ENCODE measurements at regions not wholly inside any gene's neighbourhood (a gene's known extent, or its start where the extent isn't known, plus 50 kb on each side); places are given as distances from the start of the nearest gene placed in this dataset.

GRCh38 chr2:217360111-217360510 lies 500.2 kb upstream of the TNP1 start:
- DNase-seq (ENCODE audit: low read depth, low spot score): no peak
- no peak for FAIRE-seq
- RAD21 ChIA-PET (ENCODE audit: unreplicated experiment): no interaction called here
- Histone ChIP-seq H3K4me2 (ENCODE audit: control insufficient read depth, insufficient read depth) (no peak overlapping the region), H3K79me2 (ENCODE audit: control insufficient read depth, insufficient read depth, low read length) (no peaks in the 10 kb centered on the region), H3K27me3 (replicated peaks in 1 of 2; ENCODE audit: control insufficient read depth in 2 of 2, insufficient read depth in 2 of 2, low read length in 1 of 2) (no peaks in the 10 kb centered on the region), H3K9me3 (replicated peaks; ENCODE audit: control insufficient read depth, insufficient read depth, low read length) (no peaks in the 10 kb centered on the region), H3K36me3 (ENCODE audit: control insufficient read depth in 2 of 2, insufficient read depth in 2 of 2, low read length in 1 of 2) (no peaks in the 10 kb centered on the region), H2AFZ (ENCODE audit: control insufficient read depth, low read depth, low read length) (no peak overlapping the region), H3K27ac (ENCODE audit: control insufficient read depth, insufficient read depth) (no peak overlapping the region), H3K4me3 (no peak overlapping the region), H4K20me1 (ENCODE audit: control insufficient read depth, insufficient read depth) (no peaks in the 10 kb centered on the region), H3K9ac (ENCODE audit: control insufficient read depth, insufficient read depth, low read length) (no peak overlapping the region), H3K4me1 (ENCODE audit: control insufficient read depth, insufficient read depth, low read length) (no peaks in the 10 kb centered on the region)
- in situ Hi-C loops (cut with MboI) (no loop called here), intact Hi-C loops (cut with micrococcal nuclease; ENCODE audit: unreplicated experiment) (no loop called here)
- TF ChIP-seq FOS (IDR thresholded peaks at IDR 0.05; ENCODE audit: borderline replicate concordance, extremely low read depth, insufficient read length) (no peak), MLLT1 (IDR thresholded peaks at IDR 0.05) (no peak), NFIC (IDR thresholded peaks at IDR 0.05; ENCODE audit: low read depth, low read length) (no peak), CBFB (IDR thresholded peaks at IDR 0.05; ENCODE audit: low read depth) (no peak)
- SMC1A ChIA-PET (ENCODE audit: uncharacterized antibody, unreplicated experiment): no interaction called here
- 21% methylated on average over 2 of the region's 2 CpGs for WGBS (ENCODE audit: insufficient coverage, insufficient replicate concordance, low lambda C conversion rate, missing lambda C conversion rate)
- ATAC-seq: no peak
- POLR2A ChIA-PET: no interaction called here
- CTCF ChIA-PET: no interaction called here
- no TSS peak for BruUV-seq (replicated peaks)

DNA sequence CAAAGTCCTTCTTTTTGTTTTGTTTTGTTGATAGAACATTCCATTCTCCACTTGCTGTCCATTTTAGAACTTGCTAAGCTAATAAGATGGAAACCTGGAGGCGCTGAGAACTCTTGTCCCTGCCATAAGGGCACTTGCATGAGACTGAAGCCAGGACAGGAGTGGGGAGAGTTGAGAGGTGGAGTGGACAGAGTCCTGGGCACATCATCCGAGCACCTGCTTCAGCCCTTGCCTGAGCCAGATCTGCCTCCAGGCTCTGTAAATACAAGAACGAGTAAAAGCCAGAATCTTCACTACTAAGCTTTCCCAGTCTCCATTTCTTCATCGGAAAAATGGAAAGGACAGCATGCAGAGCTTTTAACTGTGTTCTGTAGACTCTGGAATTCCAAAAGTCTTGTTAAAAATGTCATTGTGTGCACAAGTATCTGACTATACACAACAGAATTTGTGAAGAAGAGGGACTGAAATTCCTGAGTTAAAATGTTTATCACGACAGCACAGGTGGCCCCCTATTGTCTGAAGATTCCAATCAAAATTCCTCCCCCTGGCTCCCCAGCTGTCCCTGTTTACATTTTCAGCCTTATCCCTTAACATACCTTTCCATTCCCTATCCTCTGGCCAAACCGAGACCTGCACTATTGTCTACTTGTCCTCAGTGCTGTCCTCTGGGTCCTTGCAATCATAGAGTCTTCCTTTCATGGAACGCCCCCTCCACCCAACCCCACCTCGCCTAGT lies 498.2 kb upstream of the TNP1 start:
- no peaks in the 10 kb centered on the region for H3K79me2 ChIP-seq (ENCODE audit: control insufficient read depth, insufficient read depth, low read length)
- no peak overlapping the region for H3K4me2 ChIP-seq (ENCODE audit: control insufficient read depth, insufficient read depth)
- H3K9me3 ChIP-seq (replicated peaks; ENCODE audit: control insufficient read depth, insufficient read depth, low read length): no peaks in the 10 kb centered on the region
- CTCF ChIA-PET: interaction anchor here (0.5 kb wide), 1 partner anchor 26 kb away, joined by 3 read pairs; no protein-coding TSS in a partner anchor
- no peak overlapping the region for H2AFZ ChIP-seq (ENCODE audit: control insufficient read depth, low read depth, low read length)
- RAD21 ChIA-PET (ENCODE audit: unreplicated experiment): no interaction called here
- H3K36me3 ChIP-seq (ENCODE audit: control insufficient read depth in 2 of 2, insufficient read depth in 2 of 2, low read length in 1 of 2): no peaks in the 10 kb centered on the region
- no peak for DNase-seq (ENCODE audit: low read depth, low spot score)
- WGBS (ENCODE audit: insufficient coverage, insufficient replicate concordance, low lambda C conversion rate, missing lambda C conversion rate): 23% methylated on average over 8 of the region's 8 CpGs
- intact Hi-C loops (cut with micrococcal nuclease; ENCODE audit: unreplicated experiment): no loop called here
- in situ Hi-C loops (cut with MboI): no loop called here
- no peak overlapping the region for H3K27ac ChIP-seq (ENCODE audit: control insufficient read depth, insufficient read depth)
- ATAC-seq: no peak
- no TSS peak for BruUV-seq (replicated peaks)
- no peaks in the 10 kb centered on the region for H3K4me1 ChIP-seq (ENCODE audit: control insufficient read depth, insufficient read depth, low read length)
- H4K20me1 ChIP-seq (ENCODE audit: control insufficient read depth, insufficient read depth): no peaks in the 10 kb centered on the region
- H3K27me3 ChIP-seq (replicated peaks in 1 of 2; ENCODE audit: control insufficient read depth in 2 of 2, insufficient read depth in 2 of 2, low read length in 1 of 2): no peaks in the 10 kb centered on the region
- SMC1A ChIA-PET (ENCODE audit: uncharacterized antibody, unreplicated experiment): interaction anchor here (1.0 kb wide), 1 partner anchor 10 kb away, joined by 3 read pairs; no protein-coding TSS in a partner anchor
- no peak overlapping the region for H3K9ac ChIP-seq (ENCODE audit: control insufficient read depth, insufficient read depth, low read length)
- H3K4me3 ChIP-seq: no peak overlapping the region
- no peak for FAIRE-seq
- POLR2A ChIA-PET: no interaction called here
- TF ChIP-seq FOXK2 (IDR thresholded peaks at IDR 0.05) (no peak), ZSCAN29 (IDR thresholded peaks at IDR 0.05) (no peak), MEF2A (IDR thresholded peaks at IDR 0.05; ENCODE audit: insufficient read depth, low read depth, low read length) (no peak), JUND (IDR thresholded peaks at IDR 0.05; ENCODE audit: low read depth, low read length) (no peak), CHD4 (IDR thresholded peaks at IDR 0.05) (no peak), RAD21 (IDR thresholded peaks at IDR 0.05; ENCODE audit: insufficient read depth, low read depth, low read length) (no peak), NBN (IDR thresholded peaks at IDR 0.05) (no peak), NFYA (IDR thresholded peaks at IDR 0.05; ENCODE audit: borderline replicate concordance, low read depth, low read length) (no peak), FOXM1 (IDR thresholded peaks at IDR 0.05; ENCODE audit: low read depth, low read length) (no peak)
- TF ChIP-seq, protein P1, sequence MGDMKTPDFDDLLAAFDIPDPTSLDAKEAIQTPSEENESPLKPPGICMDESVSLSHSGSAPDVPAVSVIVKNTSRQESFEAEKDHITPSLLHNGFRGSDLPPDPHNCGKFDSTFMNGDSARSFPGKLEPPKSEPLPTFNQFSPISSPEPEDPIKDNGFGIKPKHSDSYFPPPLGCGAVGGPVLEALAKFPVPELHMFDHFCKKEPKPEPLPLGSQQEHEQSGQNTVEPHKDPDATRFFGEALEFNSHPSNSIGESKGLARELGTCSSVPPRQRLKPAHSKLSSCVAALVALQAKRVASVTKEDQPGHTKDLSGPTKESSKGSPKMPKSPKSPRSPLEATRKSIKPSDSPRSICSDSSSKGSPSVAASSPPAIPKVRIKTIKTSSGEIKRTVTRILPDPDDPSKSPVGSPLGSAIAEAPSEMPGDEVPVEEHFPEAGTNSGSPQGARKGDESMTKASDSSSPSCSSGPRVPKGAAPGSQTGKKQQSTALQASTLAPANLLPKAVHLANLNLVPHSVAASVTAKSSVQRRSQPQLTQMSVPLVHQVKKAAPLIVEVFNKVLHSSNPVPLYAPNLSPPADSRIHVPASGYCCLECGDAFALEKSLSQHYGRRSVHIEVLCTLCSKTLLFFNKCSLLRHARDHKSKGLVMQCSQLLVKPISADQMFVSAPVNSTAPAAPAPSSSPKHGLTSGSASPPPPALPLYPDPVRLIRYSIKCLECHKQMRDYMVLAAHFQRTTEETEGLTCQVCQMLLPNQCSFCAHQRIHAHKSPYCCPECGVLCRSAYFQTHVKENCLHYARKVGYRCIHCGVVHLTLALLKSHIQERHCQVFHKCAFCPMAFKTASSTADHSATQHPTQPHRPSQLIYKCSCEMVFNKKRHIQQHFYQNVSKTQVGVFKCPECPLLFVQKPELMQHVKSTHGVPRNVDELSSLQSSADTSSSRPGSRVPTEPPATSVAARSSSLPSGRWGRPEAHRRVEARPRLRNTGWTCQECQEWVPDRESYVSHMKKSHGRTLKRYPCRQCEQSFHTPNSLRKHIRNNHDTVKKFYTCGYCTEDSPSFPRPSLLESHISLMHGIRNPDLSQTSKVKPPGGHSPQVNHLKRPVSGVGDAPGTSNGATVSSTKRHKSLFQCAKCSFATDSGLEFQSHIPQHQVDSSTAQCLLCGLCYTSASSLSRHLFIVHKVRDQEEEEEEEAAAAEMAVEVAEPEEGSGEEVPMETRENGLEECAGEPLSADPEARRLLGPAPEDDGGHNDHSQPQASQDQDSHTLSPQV (IDR thresholded peaks at IDR 0.05): no peak

Measured in GM12878 (cell line).